Panc1 (cell line): ENCODE measurements at regions not wholly inside any gene's neighbourhood (a gene's known extent, or its start where the extent isn't known, plus 50 kb on each side); places are given as distances from the start of the nearest gene placed in this dataset.

Experiments used
- ATAC-seq: fragments of 200-7000 bp; cut with Tn5 transposase; 2 replicates; pipeline ENCODE4 v1.9.1; 2020; ENCODE audit warnings: mild to moderate bottlenecking, moderate library complexity
- BruUV-seq: library from RNA; stranded (reverse); fragments of 400-500 nt; replicated peaks from 2 replicates; lab custom pipeline; 2021; lab: Mats Ljungman, UMichigan
- CTCF ChIA-PET: fragments of 300-600 bp; sonication (Branson Sonifier 250); formaldehyde crosslinking; loops from one replicate; lab custom pipeline; 2022; ENCODE audit warnings: antibody characterized with exemption; lab: Charles Lee
- POLR2A ChIA-PET: fragments of 300-600 bp; sonication (Branson Sonifier 250); formaldehyde crosslinking; loops from one replicate; lab custom pipeline; 2022; ENCODE audit warnings: antibody characterized with exemption; lab: Charles Lee
- DNase-seq: peaks from one replicate; pipeline ENCODE4 v3.0.0-alpha.2; 2010; ENCODE audit warnings: low read depth, low spot score
- H3K27ac ChIP-seq: 2 replicates; pipeline ENCODE4 v1.5.1; 2011; ENCODE audit warnings: mild to moderate bottlenecking, low read length, inconsistent platforms
- H3K27me3 ChIP-seq: fragments of 200-500 bp; sonication (Bioruptor generic); 2 replicates; pipeline ENCODE4 v1.6.0; 2014; ENCODE audit warnings: low read length, inconsistent platforms; ENCODE audit not compliant: control insufficient read depth, insufficient read depth
- H3K36me3 ChIP-seq: fragments of 200-500 bp; sonication (Bioruptor generic); 2 replicates; pipeline ENCODE4 v1.5.1; 2014; ENCODE audit warnings: inconsistent platforms, mild to moderate bottlenecking, low read length, moderate library complexity; ENCODE audit not compliant: control insufficient read depth, insufficient read depth
- H3K4me1 ChIP-seq: 2 replicates; pipeline ENCODE4 v1.5.1; 2011; ENCODE audit warnings: inconsistent platforms, mild to moderate bottlenecking, low read length, moderate library complexity; ENCODE audit not compliant: control insufficient read depth, insufficient read depth
- H3K4me3 ChIP-seq, 2 experiments: 2 replicates each; pipeline ENCODE4 v1.5.1; 2011 to 2012; ENCODE audit warnings: low read depth in 2 of 2, low read length in 2 of 2, mild to moderate bottlenecking in 2 of 2, inconsistent platforms in 1 of 2, moderate library complexity in 1 of 2
- H3K9me3 ChIP-seq: fragments of 200-500 bp; sonication (Bioruptor generic); 2 replicates; pipeline ENCODE4 v1.5.1; 2014; ENCODE audit warnings: low read depth, mild to moderate bottlenecking, inconsistent platforms, low read length, moderate library complexity; ENCODE audit not compliant: control insufficient read depth, insufficient read depth
- POLR2AphosphoS5 ChIP-seq: IDR thresholded peaks from 2 replicates; pipeline ENCODE4 v1.6.1; 2012; ENCODE audit warnings: mild to moderate bottlenecking, low read depth, low read length, moderate library complexity
- SIN3A ChIP-seq: IDR thresholded peaks from 2 replicates; pipeline ENCODE4 v1.6.1; 2012; ENCODE audit warnings: low read depth, mild to moderate bottlenecking, low read length, moderate library complexity, borderline replicate concordance; ENCODE audit not compliant: insufficient read depth
- TCF7L2 ChIP-seq: IDR thresholded peaks from 2 replicates; pipeline ENCODE4 v1.6.1; 2011; ENCODE audit warnings: mild to moderate bottlenecking, low read depth, low read length, inconsistent platforms
- in situ Hi-C: cut with HindIII; loops from 2 replicates; pipeline ENCODE4 v1.10.0; 2016; ENCODE audit warnings: low sequenced_read_pairs, low pct_unique_long_range_greater_than_20kb
- intact Hi-C: fragments of 100-400 bp; cut with micrococcal nuclease; formaldehyde crosslinking; loops from one replicate; pipeline ENCODE4 v1.10.0; 2022; ENCODE audit not compliant: unreplicated experiment
- TF ChIP-seq, protein P1 (sequence below), 2 experiments: IDR thresholded peaks; 2 replicates each; pipeline ENCODE4 v1.6.1; 2011 to 2012; ENCODE audit warnings: low read depth in 2 of 2, control low read depth in 1 of 2, low read length in 1 of 2, mild to moderate bottlenecking in 1 of 2, moderate library complexity in 1 of 2; ENCODE audit not compliant: insufficient read depth in 1 of 2
- TF ChIP-seq, protein P2 (sequence below): fragments of 450-650 bp; IDR thresholded peaks from 2 replicates; pipeline ENCODE4 v1.5.1; 2017; ENCODE audit warnings: mild to moderate bottlenecking

DNA sequence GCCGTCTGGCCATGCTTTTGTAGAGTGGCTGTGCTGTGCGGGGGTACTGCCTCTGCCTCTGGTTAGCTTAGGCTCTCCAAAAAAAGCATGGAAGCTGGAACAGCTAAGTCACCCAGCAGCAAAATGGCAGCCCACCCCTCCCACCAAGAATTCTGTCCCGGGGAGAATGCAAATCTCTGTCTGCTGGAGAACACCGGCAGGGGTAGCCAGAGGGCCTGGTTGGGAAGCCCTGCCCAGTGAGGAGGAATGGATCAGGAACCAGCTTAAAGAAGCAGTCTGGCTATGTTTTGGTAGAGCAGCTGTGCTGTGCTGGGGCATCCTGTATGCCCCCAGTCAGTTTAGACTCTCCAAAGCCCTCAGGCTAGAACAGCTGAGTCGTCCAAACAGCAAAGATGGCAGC lies 56.2 kb upstream of the PTPRG start:
- TF ChIP-seq, protein P1, sequence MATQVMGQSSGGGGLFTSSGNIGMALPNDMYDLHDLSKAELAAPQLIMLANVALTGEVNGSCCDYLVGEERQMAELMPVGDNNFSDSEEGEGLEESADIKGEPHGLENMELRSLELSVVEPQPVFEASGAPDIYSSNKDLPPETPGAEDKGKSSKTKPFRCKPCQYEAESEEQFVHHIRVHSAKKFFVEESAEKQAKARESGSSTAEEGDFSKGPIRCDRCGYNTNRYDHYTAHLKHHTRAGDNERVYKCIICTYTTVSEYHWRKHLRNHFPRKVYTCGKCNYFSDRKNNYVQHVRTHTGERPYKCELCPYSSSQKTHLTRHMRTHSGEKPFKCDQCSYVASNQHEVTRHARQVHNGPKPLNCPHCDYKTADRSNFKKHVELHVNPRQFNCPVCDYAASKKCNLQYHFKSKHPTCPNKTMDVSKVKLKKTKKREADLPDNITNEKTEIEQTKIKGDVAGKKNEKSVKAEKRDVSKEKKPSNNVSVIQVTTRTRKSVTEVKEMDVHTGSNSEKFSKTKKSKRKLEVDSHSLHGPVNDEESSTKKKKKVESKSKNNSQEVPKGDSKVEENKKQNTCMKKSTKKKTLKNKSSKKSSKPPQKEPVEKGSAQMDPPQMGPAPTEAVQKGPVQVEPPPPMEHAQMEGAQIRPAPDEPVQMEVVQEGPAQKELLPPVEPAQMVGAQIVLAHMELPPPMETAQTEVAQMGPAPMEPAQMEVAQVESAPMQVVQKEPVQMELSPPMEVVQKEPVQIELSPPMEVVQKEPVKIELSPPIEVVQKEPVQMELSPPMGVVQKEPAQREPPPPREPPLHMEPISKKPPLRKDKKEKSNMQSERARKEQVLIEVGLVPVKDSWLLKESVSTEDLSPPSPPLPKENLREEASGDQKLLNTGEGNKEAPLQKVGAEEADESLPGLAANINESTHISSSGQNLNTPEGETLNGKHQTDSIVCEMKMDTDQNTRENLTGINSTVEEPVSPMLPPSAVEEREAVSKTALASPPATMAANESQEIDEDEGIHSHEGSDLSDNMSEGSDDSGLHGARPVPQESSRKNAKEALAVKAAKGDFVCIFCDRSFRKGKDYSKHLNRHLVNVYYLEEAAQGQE (IDR thresholded peaks at IDR 0.05; ENCODE audit: insufficient read depth in 1 of 2, low read depth in 2 of 2, low read length in 1 of 2) = no peak
- TF ChIP-seq TCF7L2 = no peak
- TF ChIP-seq POLR2AphosphoS5 = no peak
- TF ChIP-seq, protein P2, sequence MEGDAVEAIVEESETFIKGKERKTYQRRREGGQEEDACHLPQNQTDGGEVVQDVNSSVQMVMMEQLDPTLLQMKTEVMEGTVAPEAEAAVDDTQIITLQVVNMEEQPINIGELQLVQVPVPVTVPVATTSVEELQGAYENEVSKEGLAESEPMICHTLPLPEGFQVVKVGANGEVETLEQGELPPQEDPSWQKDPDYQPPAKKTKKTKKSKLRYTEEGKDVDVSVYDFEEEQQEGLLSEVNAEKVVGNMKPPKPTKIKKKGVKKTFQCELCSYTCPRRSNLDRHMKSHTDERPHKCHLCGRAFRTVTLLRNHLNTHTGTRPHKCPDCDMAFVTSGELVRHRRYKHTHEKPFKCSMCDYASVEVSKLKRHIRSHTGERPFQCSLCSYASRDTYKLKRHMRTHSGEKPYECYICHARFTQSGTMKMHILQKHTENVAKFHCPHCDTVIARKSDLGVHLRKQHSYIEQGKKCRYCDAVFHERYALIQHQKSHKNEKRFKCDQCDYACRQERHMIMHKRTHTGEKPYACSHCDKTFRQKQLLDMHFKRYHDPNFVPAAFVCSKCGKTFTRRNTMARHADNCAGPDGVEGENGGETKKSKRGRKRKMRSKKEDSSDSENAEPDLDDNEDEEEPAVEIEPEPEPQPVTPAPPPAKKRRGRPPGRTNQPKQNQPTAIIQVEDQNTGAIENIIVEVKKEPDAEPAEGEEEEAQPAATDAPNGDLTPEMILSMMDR = no peak
- no peak for TF ChIP-seq SIN3A
- CTCF ChIA-PET = no interaction called here

DNA sequence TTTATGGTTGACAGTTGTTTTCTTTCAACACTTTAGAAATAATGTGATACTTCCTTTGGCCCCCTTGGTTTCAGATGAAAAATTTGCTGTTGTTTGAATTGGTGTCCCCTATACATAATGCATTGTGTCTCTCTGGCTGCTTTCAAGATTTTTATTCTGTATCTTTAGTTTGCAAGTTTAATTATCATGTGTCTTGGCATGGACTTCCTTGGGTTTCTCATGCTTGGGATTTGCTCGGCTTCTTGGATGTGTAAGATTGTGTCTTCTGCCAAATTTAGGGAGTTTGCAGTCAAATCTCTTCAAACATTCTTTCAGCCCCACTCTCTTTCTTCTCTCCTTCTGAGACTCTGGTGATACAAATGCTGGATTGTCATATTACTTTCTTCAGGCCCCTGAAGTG lies 53.4 kb upstream of the PTPRG start:
- no peaks in the 10 kb centered on the region for H3K36me3 ChIP-seq
- DNase-seq = no peak
- in situ Hi-C loops = no loop called here
- H3K27me3 ChIP-seq = no peaks in the 10 kb centered on the region
- TF ChIP-seq, protein P1 (IDR thresholded peaks at IDR 0.05; ENCODE audit: insufficient read depth in 1 of 2, low read depth in 2 of 2, low read length in 1 of 2) = no peak
- TF ChIP-seq TCF7L2 (no peak), POLR2AphosphoS5 (no peak), SIN3A (no peak)
- TF ChIP-seq, protein P2 = no peak
- BruUV-seq = no TSS peak
- no peaks in the 10 kb centered on the region for H3K9me3 ChIP-seq
- intact Hi-C loops = no loop called here
- no peak overlapping the region for H3K4me3 ChIP-seq
- POLR2A ChIA-PET = no interaction called here
- no peak for ATAC-seq
- H3K27ac ChIP-seq = no peak overlapping the region
- CTCF ChIA-PET = no interaction called here
- no peaks in the 10 kb centered on the region for H3K4me1 ChIP-seq

More for the DNA sequence above, 56.2 kb upstream of the PTPRG start:
- DNase-seq = no peak
- Histone ChIP-seq H3K27ac (no peak overlapping the region), H3K4me3 (no peak overlapping the region), H3K36me3 (no peaks in the 10 kb centered on the region), H3K27me3 (no peaks in the 10 kb centered on the region), H3K9me3 (no peaks in the 10 kb centered on the region), H3K4me1 (no peaks in the 10 kb centered on the region)
- intact Hi-C loops = no loop called here
- POLR2A ChIA-PET = no interaction called here
- no peak for ATAC-seq
- no TSS peak for BruUV-seq
- in situ Hi-C loops = no loop called here
